Panc1 (cell line): ENCODE measurements at regions not wholly inside any gene's neighbourhood (a gene's known extent, or its start where the extent isn't known, plus 50 kb on each side); places are given as distances from the start of the nearest gene placed in this dataset.

Source experiments
- CTCF ChIP-seq: fragments of 450-650 bp; IDR thresholded peaks from 2 replicates; pipeline ENCODE4 v1.5.1; 2017; ENCODE audit warnings: mild to moderate bottlenecking
- POLR2AphosphoS5 ChIP-seq: IDR thresholded peaks from 2 replicates; pipeline ENCODE4 v1.6.1; 2012; ENCODE audit warnings: mild to moderate bottlenecking, low read depth, low read length, moderate library complexity
- REST ChIP-seq, 2 experiments: IDR thresholded peaks; 2 replicates each; pipeline ENCODE4 v1.6.1; 2011 to 2012; ENCODE audit warnings: low read depth in 2 of 2, control low read depth in 1 of 2, low read length in 1 of 2, mild to moderate bottlenecking in 1 of 2, moderate library complexity in 1 of 2; ENCODE audit not compliant: insufficient read depth in 1 of 2
- TCF7L2 ChIP-seq: IDR thresholded peaks from 2 replicates; pipeline ENCODE4 v1.6.1; 2011; ENCODE audit warnings: mild to moderate bottlenecking, low read depth, low read length, inconsistent platforms

GRCh38 chr10:9994131-9994530, 1023.5 kb upstream of the CELF2 start:
- no peak for TF ChIP-seq CTCF
- TF ChIP-seq POLR2AphosphoS5 = no peak
- TF ChIP-seq REST (IDR thresholded peaks at IDR 0.05; ENCODE audit: insufficient read depth in 1 of 2, low read depth in 2 of 2, low read length in 1 of 2) = no peak
- TF ChIP-seq TCF7L2 = no peak
